Hepatic stellate cell (primary cell): ENCODE measurements at regions not wholly inside any gene's neighbourhood (a gene's known extent, or its start where the extent isn't known, plus 50 kb on each side); places are given as distances from the start of the nearest gene placed in this dataset.

Experiments used
- DNase-seq: peaks from one replicate; pipeline ENCODE4 v3.0.0; 2011; ENCODE audit warnings: low spot score

DNA sequence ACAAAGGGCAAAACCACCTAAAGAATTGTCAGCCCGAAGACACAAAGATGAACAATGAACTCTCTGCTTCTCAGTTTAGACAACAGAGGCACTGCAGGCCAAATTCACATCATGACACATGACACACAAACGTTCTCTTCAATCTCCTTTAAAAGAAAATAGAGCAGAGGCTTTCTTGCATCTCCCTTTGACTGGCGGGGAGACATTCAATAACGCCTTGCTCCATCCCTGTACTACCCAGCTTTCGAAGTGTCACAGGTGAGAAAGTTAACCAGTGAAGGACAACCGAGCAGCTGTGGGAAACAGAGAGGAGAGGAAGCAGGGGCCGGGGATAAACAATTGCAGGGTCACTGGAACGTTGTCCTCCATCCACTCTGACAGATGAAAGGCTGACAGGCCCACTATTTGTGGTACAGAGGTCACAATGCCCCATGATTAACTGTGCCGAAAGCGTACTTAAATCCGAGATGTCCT lies 130.8 kb downstream of the PHLDA1 start:
- no peak for DNase-seq

DNA sequence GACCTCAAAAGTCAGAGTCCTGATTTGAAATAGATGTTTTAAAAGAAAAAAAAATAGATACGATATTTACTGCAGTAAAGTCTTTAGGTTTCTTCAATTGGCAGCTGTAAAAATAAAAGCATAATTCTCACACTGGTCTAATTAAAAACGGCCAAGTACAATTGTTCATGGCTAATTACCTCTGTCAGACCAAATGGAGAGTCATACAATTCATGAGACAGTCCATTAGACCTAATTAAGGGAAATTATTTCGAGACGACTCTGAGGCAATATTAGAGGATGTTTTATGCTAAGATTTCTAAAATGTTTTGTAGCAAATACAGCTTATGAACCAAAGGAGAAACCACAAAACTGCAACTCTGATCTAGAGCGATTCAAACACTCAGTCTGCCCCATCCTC lies 131.3 kb downstream of the PHLDA1 start:
- DNase-seq = no peak

DNA sequence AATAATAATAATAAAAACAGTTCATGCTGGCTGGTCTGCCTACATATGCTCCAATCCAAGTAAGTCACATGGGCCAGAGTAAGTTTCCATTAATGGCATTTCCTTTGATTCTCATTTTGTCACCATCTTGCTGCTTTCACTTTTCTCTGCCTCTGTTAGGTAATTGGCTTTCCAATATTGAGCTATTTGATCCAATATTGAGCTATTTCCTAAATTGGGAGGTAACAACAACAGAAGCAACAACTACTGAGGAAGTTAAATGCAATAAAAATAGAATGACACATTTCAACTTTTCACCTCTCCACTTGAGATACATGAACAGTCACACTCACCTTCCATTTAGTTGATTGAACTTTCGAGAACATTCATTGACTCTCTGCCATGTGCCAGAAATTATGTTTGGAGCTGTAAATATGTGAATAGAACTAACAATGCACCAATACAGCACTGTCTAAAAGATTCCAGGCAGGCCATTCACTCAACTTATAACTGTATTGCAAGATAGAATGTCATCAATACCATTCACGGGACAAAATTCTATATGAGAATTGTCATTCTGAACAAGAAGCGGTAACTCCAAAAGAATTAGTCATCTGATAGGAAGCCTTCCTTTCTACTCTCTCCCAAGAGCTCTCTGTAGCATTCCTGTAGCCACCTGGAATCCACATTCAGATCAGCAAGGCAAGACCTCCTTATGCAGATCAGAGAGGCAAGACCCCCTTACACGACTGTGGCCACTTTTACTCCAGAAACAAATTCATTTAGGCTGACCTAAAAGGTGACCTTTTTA lies 136.4 kb downstream of the PHLDA1 start:
- no peak for DNase-seq

DNA sequence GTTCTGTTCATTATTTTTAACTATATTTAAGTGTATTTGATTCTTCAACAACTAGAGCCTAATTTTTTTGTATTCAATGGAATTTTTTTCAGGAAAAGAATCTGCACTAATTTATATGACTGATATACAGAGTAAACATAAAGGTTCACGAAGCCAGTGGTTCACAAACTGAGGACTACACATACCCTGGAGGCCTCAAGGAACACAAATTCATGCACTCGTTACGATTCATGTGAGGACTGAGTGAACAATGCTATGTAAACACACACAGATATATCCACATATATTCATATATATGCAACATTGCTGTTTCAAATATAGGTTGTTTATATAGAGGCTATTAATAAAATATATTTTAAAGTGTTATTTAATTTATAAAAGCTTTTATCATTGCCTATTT lies 137.8 kb downstream of the PHLDA1 start:
- DNase-seq = no peak

DNA sequence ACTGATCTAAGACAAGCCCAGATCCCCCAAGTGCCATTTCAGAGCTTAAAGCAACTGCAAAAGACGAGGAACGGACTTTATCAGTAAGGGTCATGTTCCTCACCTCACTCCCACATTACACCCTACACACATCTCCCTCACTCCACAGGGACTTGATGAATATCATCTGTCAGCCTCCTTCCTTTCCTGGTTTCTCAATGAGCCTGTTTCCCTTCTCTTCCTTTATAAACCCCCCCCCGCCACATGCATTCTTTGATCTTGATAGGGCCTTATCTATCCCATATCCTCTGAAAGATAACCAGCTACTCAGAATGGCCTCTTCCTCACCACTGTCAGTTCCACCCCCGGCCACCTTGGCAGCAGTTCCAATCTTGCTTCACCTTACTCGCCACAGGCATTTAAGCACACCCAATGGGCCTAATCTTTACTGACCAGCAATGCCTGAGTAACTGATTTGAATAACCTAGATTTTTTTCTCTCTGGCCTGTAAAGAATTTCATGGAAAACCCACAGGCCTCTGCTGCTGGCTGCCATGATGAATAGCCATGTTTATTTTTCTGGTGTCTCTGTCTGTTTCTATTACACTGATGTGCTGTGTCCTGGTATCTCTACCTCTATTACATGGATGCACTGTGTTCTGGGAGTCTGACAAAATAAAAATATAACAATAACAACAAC lies 138.7 kb downstream of the PHLDA1 start:
- peak; percentile 22 for DNase-seq

DNA sequence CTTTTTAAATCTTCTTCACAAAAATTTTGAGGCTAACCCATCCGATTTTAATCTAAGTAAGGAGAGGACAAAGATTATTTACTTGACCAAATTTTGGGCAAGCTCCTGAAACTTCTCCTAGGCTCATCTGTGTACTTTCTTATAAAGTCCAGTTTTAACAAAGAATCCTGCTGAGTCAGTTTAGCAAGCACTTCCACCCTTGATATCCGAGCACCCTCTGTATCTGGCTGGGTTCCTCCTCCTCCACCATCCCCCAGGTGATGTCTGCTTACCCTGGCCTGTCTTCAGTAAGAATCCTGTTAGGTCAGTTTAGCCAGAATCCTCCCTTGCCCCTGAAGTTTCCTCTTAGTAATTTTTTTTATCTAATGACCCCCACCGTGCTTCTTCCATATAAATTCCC lies 140.5 kb downstream of the PHLDA1 start:
- DNase-seq = no peak

DNA sequence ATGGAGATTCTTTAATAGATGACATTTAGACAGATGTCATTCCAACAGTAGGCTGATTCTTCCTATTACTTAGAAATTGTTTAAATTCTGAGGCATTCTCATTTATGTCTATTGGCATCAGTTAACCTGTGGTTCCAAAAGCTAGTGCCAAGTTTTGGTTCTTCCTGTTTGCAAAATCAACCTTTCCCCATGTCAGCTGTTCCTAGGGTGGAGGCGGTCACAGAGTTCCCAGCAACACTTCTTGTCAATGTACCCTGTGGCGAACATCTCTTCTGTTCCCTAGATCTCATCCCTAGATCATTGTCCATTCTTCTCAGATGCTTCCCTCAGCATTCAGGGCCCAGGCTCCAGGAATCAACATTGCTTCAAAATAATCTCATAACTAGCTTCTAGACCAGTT lies 140.9 kb downstream of the PHLDA1 start:
- no peak for DNase-seq

DNA sequence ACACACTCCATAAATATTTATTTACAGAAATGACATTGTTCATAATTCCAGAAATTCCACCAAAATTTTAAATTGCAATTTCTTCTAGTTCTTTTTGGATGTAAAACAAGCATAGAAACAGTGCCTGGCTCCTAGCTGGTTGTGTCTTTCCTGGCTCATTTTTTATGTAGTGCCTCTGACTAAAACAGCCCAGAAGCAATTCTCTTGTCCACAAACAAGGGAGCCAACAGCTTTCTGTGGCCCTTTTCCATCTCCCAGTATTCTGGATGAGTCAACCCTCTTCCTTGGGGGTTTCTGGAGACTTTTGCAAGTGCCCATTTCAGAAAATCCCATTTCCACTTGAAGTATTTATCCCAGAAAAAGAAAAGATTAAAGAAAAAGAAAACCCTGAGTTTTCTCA lies 141.4 kb downstream of the PHLDA1 start:
- no peak for DNase-seq

DNA sequence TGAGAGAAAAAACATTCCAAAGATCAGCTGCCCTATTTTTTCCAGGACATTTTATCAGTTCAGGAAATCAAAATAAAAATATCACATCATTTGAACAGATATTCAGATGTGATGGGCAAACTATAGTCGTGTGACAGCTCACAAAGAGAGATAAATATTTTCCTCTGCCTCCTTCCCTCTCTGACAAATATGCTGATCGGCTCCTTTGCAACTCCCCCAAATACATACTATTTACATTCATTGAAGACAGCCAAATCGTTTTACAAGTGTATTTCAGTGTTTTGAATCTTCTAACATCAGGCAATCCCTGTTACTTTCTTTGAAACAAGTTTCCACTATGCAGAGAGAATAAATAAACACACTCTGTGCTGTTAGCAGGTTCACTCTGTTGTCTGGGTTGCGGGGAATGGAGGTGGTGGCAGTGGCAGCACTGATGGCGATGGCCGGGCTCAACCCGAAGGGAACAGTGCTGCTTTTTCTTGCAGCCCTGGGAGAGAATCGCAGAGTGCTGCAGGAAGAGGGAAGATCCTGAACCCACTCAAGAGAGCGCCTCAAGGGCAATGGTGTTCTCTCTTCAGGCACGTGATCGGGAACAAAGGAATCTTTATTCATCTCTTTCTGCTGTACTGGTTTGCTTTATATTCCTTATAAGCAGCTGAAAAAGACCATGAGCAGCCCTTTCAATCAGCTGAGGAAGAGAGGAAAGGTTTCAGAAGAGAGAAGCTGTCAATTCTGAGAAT lies 142.5 kb downstream of the PHLDA1 start:
- no peak for DNase-seq

DNA sequence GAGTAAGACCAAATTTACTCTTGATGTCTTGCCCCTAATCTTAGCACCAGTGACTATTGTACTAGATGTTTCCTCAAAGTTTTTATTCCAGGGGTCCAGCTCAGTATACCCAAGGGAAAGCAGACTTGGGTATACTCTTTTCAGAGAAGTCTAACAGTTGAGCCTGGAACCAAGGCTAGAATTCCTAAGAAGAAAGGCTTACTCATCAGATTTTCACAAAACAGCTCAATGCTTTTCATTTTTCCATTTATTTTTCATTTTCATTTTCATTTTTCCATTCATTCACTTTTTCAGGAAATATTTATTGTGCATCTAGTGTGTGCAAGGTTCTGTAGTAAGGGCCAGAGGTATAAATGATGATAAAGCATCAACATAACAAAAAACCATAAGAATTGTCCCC lies 143.2 kb downstream of the PHLDA1 start:
- DNase-seq = no peak

DNA sequence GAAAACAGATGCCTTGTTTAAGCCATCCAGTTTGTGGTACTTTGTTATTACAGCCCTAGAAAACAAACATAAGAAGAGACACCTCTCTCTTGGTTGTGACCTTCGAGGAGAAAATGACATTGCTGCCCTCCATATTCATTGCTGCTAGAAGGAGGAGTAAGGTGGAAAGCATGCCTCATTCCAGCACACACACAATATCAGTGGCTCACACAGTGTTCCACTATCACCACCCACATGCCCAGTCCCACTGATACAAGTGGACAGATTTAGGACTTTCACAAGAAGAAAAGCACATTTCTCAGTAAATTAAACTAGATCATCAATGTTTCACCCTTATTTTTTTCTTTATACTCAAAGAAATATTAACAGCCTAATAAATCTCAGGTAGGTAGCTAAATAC lies 143.6 kb downstream of the PHLDA1 start:
- DNase-seq = no peak

DNA sequence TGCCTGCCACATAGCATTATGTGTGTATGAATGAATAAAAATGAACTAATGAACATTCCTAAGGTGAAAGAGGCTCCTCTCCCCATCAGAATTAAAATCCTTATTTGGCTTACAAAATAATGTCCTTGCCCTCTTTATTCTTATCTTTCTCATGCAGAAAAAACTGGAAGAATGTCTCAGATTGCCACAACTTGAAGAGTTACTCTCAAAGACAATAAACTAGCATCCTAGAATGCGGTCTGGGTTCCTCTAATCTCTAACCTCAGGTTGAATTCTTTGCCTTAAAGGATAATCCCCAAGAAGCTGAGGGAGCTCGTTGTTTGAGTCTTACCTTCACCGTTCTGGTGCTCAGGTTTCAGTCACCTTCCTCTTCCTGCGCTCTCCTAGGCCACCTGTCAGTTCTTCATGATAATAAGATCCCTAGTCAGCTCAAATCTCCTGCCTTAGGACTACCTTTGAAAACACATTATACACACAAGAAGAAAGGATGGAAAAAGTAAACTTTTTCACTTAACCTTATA lies 147.1 kb downstream of the PHLDA1 start:
- no peak for DNase-seq

DNA sequence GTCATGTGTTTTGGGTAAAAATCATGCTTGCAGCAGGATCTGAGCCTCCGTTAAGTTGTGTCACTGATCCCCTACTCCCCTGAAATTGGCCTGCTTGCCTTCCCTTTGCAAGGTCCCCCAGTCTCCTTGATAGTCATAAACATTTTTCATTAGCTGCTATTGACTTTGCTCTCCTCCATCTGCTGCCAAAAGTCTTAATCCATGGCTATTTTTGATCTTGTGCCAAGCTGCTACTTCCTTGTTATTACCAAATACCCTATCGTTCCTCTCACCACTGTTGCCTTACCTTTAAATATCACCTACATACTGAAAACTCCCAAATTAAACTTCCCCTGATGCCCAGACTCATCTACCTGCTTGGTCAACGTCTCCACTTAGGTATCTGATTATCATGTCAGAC lies 148.3 kb downstream of the PHLDA1 start:
- no peak for DNase-seq

DNA sequence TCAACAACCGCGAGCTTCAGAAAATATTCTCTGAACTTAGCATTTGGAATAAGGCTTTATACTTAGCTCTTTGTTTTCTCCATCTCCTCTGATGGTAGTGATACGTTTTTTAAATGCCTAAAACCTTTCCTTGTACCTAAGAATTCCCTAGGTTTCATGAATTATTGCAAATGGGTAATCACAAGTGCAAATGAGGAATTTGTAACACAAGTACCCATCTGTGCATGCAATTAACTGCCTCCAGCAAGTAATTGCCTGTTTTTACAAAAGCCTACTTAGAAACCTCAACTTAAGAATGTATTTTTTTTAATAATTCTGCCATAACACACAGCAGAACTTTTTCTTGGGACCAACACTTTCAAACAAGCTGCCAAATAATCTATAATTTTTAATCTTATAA lies 149.2 kb downstream of the PHLDA1 start:
- no peak for DNase-seq

DNA sequence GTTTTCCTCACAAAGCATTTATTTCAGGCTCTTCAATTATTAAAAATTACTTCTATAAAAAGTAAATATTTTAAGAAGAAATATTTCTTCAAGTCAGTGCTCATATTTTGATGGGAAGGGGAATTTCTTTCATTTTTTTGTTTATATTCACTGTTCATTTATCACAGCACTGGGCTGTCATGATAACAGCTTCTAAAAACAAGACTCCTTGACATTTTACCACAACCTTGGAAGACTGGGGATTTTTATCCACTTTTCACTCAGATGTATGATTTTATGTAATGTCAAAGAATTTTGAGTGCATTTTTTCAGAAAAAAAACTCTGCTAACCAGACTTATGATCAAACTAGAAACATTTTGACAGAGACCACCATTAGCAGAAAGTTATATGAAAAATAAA lies 149.7 kb downstream of the PHLDA1 start:
- DNase-seq = no peak

DNA sequence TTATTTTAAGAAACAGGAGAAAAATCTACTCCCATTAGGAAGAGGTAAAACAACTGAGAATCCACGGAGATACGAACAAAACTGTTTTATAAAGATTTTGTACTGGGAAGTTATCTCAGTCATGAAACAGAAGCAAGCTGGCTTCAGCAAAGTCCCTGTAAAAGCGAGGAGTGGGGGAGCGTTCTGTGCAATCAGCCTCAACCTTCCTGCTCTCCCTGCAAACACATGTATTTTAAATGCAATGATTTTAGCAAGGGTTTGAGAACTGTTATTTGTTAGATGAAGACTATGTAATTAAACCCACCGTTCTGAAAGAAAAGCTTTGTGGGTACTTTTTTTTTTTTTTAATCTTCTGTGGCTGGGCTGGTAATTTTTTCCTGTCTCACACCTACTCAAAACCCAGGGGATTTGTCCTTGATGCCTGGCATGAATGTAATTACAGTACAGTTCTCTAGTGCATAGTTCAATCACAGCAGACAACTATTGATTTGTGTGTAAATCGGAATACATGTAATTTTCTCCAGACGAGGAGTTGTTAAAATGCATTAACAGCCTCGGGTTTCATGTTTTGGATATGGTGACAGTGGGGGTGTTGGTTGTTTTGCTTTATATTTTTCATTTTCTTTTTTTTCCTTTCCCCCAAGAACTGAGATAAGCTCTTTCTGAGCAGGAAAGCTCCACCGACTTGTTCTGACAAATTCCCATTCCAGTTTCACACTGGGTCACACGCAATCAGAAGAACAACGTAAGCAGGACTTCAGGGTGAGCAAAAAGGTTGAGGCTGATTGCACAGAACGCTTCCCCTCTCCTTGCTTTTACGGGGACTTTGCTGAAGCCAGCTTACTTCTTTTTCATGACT lies 153.6 kb downstream of the PHLDA1 start:
- peak; percentile 46 for DNase-seq

DNA sequence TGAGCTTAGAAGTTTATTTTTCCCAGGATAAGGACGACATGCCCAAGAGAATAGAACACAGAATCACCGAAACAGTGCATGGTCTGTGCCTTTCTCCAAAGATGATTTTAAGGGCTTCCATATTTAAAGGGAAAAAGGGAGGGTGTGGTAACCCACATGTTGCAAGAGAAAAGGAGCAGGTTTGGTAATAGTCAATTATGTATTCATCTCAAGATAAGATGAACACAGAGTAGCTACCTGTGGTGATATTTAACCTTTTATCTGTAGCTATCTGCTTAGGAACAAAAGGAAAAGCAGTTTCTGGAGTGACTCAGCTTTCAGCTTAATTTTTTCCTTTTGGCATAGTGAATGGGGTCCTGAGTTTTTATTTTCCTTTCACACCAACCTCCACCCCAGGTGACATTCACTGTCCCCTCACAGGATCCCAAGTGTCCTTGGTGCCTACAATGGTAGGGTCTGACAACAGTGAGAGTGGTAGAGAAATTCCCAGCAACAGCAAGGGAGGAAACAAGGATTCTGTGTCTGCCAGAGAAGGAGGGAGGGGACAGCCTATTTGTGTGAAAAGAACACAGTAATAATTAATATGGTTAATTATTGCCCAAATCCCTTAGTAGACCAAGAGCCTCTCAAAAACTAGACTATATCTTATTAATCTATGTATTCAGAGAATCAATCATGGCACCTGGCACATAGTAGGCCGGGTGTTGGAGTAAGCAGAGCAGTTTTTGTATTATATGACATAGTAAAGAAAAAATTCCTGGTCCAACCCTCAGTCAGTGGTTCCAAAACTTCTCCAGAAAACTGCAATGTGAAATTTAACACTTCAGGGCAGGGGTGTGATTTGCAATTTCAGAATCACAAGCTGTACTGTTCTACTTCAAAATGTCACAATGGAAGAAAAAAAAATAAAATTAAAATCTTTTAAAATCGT lies 154.5 kb downstream of the PHLDA1 start:
- DNase-seq = no peak

DNA sequence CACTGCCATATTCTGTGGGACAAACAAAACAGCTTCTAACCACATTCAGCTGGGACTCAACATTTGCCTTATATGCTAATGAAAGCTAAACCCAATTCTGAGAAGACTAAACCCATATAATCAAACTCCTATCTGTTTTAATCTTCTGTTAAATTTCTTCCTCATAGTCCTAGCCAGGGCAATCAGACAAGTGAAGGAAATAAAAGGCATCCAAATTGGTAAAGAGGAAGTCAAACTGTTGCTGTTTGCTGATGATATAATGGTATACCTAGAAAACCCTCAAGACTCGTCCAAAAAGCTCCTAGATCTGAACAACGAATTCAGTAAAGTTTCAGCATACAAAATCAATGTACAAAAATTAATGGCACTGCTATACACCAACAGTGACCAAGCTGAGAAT lies 157.1 kb downstream of the PHLDA1 start:
- DNase-seq = no peak

DNA sequence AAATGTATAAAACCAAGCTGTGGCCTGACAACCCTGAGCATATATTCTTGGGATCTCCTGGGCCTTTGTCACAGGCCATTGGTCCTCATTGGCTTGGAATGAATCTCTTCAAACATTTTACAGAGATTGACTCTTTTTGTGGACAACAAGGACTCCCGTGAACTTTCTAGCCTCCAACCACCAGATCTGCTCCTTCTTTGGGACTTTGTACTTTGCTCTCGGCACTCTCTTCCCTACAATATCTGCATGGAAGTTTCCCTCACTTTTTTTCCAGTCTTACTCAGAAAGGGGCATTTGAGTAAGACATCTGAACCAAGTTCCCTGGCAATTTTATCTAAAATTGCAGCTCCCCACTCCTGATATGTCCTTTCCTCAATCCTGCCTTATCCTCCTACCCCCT lies 158.8 kb downstream of the PHLDA1 start:
- DNase-seq = no peak

DNA sequence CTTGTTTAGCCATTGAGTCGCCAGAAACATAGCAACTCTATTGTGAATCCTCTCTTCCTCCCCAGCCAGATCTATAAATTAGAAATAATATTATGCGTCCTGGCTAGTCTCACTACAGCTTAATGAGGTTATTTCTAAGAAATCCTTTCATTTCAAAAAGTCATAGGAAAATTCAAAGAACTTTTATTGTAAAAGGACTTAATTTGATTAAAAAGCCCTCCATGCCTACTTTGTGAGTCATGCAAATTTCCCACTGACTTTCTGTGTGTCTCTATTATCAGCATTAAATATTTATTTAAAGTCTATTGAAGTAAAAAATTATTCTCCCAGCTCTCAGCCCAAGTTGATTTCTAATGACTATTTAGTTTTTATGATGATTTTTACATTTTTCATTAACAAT lies 160.7 kb downstream of the PHLDA1 start:
- no peak for DNase-seq

DNA sequence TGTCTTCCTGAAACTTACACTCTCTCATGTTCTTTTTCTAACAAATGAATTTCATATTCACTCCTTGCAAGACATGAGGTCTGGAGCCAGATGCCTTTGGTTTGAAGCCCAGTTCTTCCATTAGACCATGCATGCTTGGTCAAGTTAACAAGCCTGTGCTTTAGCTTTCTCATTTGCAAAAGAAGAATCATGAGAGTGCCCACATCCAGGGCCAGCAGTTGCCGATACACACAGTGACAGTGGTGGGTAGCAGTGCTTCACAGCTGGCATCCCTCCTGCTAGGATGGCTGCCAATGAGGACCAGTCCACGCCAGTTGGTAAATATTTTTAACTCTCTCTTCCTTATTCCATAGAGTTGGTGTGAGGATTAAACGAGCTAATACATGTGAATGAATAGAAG lies 163.1 kb downstream of the PHLDA1 start:
- DNase-seq = no peak
